ENCODE measurements at regions not wholly inside any gene's neighbourhood (a gene's known extent, or its start where the extent isn't known, plus 50 kb on each side); places are given as distances from the start of the nearest gene placed in this dataset.

GRCh38 chr9:13860946-13861640, 452.8 kb downstream of the NFIB start:
- Histone ChIP-seq H3K27me3 (ENCODE audit: insufficient read depth, poor library complexity, severe bottlenecking) (no peaks in the 10 kb centered on the region), H3K4me3 (replicated peaks; ENCODE audit: insufficient read depth, low read length) (no peak overlapping the region), H3K27ac (replicated peaks) (no peak overlapping the region)
- DNase-seq (ENCODE audit: low read depth in 1 of 2, low spot score in 1 of 2): no peak
- TF ChIP-seq POLR2AphosphoS5 (IDR thresholded peaks at IDR 0.05; ENCODE audit: low read depth): no peak
- TF ChIP-seq, protein P1, sequence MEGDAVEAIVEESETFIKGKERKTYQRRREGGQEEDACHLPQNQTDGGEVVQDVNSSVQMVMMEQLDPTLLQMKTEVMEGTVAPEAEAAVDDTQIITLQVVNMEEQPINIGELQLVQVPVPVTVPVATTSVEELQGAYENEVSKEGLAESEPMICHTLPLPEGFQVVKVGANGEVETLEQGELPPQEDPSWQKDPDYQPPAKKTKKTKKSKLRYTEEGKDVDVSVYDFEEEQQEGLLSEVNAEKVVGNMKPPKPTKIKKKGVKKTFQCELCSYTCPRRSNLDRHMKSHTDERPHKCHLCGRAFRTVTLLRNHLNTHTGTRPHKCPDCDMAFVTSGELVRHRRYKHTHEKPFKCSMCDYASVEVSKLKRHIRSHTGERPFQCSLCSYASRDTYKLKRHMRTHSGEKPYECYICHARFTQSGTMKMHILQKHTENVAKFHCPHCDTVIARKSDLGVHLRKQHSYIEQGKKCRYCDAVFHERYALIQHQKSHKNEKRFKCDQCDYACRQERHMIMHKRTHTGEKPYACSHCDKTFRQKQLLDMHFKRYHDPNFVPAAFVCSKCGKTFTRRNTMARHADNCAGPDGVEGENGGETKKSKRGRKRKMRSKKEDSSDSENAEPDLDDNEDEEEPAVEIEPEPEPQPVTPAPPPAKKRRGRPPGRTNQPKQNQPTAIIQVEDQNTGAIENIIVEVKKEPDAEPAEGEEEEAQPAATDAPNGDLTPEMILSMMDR (IDR thresholded peaks at IDR 0.05; ENCODE audit: insufficient read depth, low read length): no peak
- TF ChIP-seq, protein P2, sequence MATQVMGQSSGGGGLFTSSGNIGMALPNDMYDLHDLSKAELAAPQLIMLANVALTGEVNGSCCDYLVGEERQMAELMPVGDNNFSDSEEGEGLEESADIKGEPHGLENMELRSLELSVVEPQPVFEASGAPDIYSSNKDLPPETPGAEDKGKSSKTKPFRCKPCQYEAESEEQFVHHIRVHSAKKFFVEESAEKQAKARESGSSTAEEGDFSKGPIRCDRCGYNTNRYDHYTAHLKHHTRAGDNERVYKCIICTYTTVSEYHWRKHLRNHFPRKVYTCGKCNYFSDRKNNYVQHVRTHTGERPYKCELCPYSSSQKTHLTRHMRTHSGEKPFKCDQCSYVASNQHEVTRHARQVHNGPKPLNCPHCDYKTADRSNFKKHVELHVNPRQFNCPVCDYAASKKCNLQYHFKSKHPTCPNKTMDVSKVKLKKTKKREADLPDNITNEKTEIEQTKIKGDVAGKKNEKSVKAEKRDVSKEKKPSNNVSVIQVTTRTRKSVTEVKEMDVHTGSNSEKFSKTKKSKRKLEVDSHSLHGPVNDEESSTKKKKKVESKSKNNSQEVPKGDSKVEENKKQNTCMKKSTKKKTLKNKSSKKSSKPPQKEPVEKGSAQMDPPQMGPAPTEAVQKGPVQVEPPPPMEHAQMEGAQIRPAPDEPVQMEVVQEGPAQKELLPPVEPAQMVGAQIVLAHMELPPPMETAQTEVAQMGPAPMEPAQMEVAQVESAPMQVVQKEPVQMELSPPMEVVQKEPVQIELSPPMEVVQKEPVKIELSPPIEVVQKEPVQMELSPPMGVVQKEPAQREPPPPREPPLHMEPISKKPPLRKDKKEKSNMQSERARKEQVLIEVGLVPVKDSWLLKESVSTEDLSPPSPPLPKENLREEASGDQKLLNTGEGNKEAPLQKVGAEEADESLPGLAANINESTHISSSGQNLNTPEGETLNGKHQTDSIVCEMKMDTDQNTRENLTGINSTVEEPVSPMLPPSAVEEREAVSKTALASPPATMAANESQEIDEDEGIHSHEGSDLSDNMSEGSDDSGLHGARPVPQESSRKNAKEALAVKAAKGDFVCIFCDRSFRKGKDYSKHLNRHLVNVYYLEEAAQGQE (IDR thresholded peaks at IDR 0.05; ENCODE audit: insufficient replicate concordance, low read depth): no peak
- TF ChIP-seq GABPA (IDR thresholded peaks at IDR 0.05; ENCODE audit: low read depth): no peak
- TF ChIP-seq SPI1 (IDR thresholded peaks at IDR 0.05; ENCODE audit: borderline replicate concordance, low read depth): no peak

DNA sequence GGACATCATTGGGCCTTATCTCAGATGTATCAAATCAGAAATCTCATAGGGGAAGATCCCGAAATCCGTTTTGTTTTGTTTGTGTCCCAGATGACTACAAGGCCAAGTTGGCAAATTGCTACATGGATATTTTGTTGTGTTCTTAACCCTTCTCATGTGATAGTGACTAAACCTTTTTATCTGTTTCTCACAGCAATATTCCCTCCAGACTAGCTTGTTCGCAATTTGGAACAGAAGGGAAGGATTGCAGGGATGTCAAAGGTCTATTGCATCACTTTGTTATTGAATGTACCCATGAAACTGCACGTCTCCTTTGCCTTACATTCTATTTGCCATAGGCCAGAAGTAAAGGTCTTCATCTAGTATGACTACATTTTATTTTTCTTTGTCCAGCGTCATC, 453.9 kb downstream of the NFIB start:
- H3K4me3 ChIP-seq (replicated peaks; ENCODE audit: insufficient read depth, low read length): no peak overlapping the region
- no peak overlapping the region for H3K27ac ChIP-seq (replicated peaks)
- TF ChIP-seq POLR2AphosphoS5 (IDR thresholded peaks at IDR 0.05; ENCODE audit: low read depth) (no peak), SPI1 (IDR thresholded peaks at IDR 0.05; ENCODE audit: borderline replicate concordance, low read depth) (no peak), GABPA (IDR thresholded peaks at IDR 0.05; ENCODE audit: low read depth) (no peak)
- TF ChIP-seq, protein P1 (IDR thresholded peaks at IDR 0.05; ENCODE audit: insufficient read depth, low read length): no peak
- TF ChIP-seq, protein P2 (IDR thresholded peaks at IDR 0.05; ENCODE audit: insufficient replicate concordance, low read depth): no peak
- no peaks in the 10 kb centered on the region for H3K27me3 ChIP-seq (ENCODE audit: insufficient read depth, poor library complexity, severe bottlenecking)
- DNase-seq (ENCODE audit: low read depth in 1 of 2, low spot score in 1 of 2): no peak

- TF ChIP-seq POLR2AphosphoS5 (IDR thresholded peaks at IDR 0.05; ENCODE audit: low read depth) (no peak), GABPA (IDR thresholded peaks at IDR 0.05; ENCODE audit: low read depth) (no peak), SPI1 (IDR thresholded peaks at IDR 0.05; ENCODE audit: borderline replicate concordance, low read depth) (no peak)
- TF ChIP-seq, protein P2 (IDR thresholded peaks at IDR 0.05; ENCODE audit: insufficient replicate concordance, low read depth): no peak
- TF ChIP-seq, protein P1 (IDR thresholded peaks at IDR 0.05; ENCODE audit: insufficient read depth, low read length): no peak
- Histone ChIP-seq H3K27ac (replicated peaks) (no peak overlapping the region), H3K4me3 (replicated peaks; ENCODE audit: insufficient read depth, low read length) (no peak overlapping the region), H3K27me3 (ENCODE audit: insufficient read depth, poor library complexity, severe bottlenecking) (no peaks in the 10 kb centered on the region)
- DNase-seq (ENCODE audit: low read depth in 1 of 2, low spot score in 1 of 2): no peak
Observed at GRCh38 chr9:13857521-13857920, 456.4 kb downstream of the NFIB start.
